BLaER1 (cell line): ENCODE measurements at regions not wholly inside any gene's neighbourhood (a gene's known extent, or its start where the extent isn't known, plus 50 kb on each side); places are given as distances from the start of the nearest gene placed in this dataset.
"Not testable (repeated sequence)": the region's sequence is repeated elsewhere in the genome, so short reads cannot be mapped to it uniquely, and the experiment has no call there.

Experiments used
- H3K27ac ChIP-seq: shearing (Covaris generic); formaldehyde crosslinking; 2 replicates; pipeline ENCODE4 v1.8.1; 2022
- H3K27me3 ChIP-seq: shearing (Covaris generic); formaldehyde crosslinking; 2 replicates; pipeline ENCODE4 v1.8.1; 2022
- H3K36me3 ChIP-seq: shearing (Covaris generic); formaldehyde crosslinking; 2 replicates; pipeline ENCODE4 v1.8.1; 2022
- H3K4me1 ChIP-seq: shearing (Covaris generic); formaldehyde crosslinking; 2 replicates; pipeline ENCODE4 v1.8.1; 2022
- H3K4me2 ChIP-seq: shearing (Covaris generic); formaldehyde crosslinking; 2 replicates; pipeline ENCODE4 v1.8.1; 2022
- H3K4me3 ChIP-seq: shearing (Covaris generic); formaldehyde crosslinking; 2 replicates; pipeline ENCODE4 v1.8.1; 2022
- H3K9ac ChIP-seq: shearing (Covaris generic); formaldehyde crosslinking; 2 replicates; pipeline ENCODE4 v1.8.1; 2022
- H3K9me3 ChIP-seq: shearing (Covaris generic); formaldehyde crosslinking; 2 replicates; pipeline ENCODE4 v1.8.1; 2022
- H4K20me1 ChIP-seq: shearing (Covaris generic); formaldehyde crosslinking; 2 replicates; pipeline ENCODE4 v1.8.1; 2022
- Cebpa-rat ChIP-seq: shearing (Covaris generic); IDR thresholded peaks from 2 replicates; pipeline ENCODE4 v1.8.1; 2022

- H3K36me3 ChIP-seq = no peaks in the 10 kb centered on the region
- peak overlapping the region; percentile 68 for H3K4me3 ChIP-seq
- peak overlapping the region; percentile 81 for H3K9ac ChIP-seq
- H3K27ac ChIP-seq = no peak overlapping the region
- H3K4me1 ChIP-seq = peaks cover 29% of the 10 kb centered on the region
- H3K9me3 ChIP-seq = no peaks in the 10 kb centered on the region
- peaks cover 41% of the 10 kb centered on the region for H3K27me3 ChIP-seq
- no peaks in the 10 kb centered on the region for H4K20me1 ChIP-seq
- peak overlapping the region; percentile 78 for H3K4me2 ChIP-seq
- TF ChIP-seq Cebpa-rat = no peak
Measured at GRCh38 chrX:52261125-52261462, 76.4 kb downstream of the MAGED4 start.

GRCh38 chrX:52261463-52262194, 76.9 kb downstream of the MAGED4 start:
- peak overlapping the region; percentile 68 for H3K4me3 ChIP-seq
- peak overlapping the region; percentile 78 for H3K4me2 ChIP-seq
- peaks cover 41% of the 10 kb centered on the region for H3K27me3 ChIP-seq
- no peak for TF ChIP-seq Cebpa-rat
- H3K9ac ChIP-seq = peak overlapping the region; percentile 81
- peak overlapping the region; percentile 91 for H3K27ac ChIP-seq
- H3K36me3 ChIP-seq = no peaks in the 10 kb centered on the region
- peaks cover 29% of the 10 kb centered on the region for H3K4me1 ChIP-seq
- no peaks in the 10 kb centered on the region for H3K9me3 ChIP-seq
- H4K20me1 ChIP-seq = no peaks in the 10 kb centered on the region

GRCh38 chrX:52262195-52262546, 77.5 kb downstream of the MAGED4 start:
- no peaks in the 10 kb centered on the region for H3K36me3 ChIP-seq
- H3K4me2 ChIP-seq = peak overlapping the region; percentile 78
- H3K27ac ChIP-seq = peak overlapping the region; percentile 91
- H3K4me3 ChIP-seq = peak overlapping the region; percentile 68
- H3K4me1 ChIP-seq = peaks cover 29% of the 10 kb centered on the region
- peaks cover 40% of the 10 kb centered on the region for H3K27me3 ChIP-seq
- peak overlapping the region; percentile 81 for H3K9ac ChIP-seq
- no peaks in the 10 kb centered on the region for H3K9me3 ChIP-seq
- no peaks in the 10 kb centered on the region for H4K20me1 ChIP-seq
- no peak for TF ChIP-seq Cebpa-rat

DNA sequence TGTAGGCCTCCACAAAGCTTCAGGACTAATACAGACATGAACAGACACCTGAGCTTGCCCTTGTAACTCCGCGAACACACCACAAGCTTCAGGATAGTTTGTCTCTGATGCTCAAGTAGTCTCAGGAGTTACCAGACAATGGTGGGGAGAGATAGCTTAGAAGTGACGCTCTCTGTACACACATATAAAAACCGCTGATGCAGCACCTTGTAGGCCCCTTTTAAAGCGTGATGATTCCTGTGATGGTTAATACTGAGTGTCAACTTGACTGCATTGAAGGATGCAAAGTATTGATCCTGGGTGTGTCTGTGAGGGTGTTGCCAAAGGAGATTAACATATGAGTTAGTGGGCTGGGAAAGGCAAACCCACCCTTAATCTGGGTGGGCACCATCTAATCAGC, 78.7 kb downstream of the MAGED4 start:
- no peaks in the 10 kb centered on the region for H4K20me1 ChIP-seq
- H3K4me1 ChIP-seq = peaks cover 29% of the 10 kb centered on the region
- no peak overlapping the region for H3K9ac ChIP-seq
- TF ChIP-seq Cebpa-rat = no peak
- H3K4me3 ChIP-seq = no peak overlapping the region
- peaks cover 36% of the 10 kb centered on the region for H3K27me3 ChIP-seq
- H3K36me3 ChIP-seq = no peaks in the 10 kb centered on the region
- no peak overlapping the region for H3K27ac ChIP-seq
- H3K9me3 ChIP-seq = no peaks in the 10 kb centered on the region
- no peak overlapping the region for H3K4me2 ChIP-seq

GRCh38 chrX:52265713-52266112, 81.0 kb downstream of the MAGED4 start:
- no peak overlapping the region for H3K9ac ChIP-seq
- TF ChIP-seq Cebpa-rat = no peak
- H3K36me3 ChIP-seq = no peaks in the 10 kb centered on the region
- H4K20me1 ChIP-seq = no peaks in the 10 kb centered on the region
- H3K4me1 ChIP-seq = peaks cover 12% of the 10 kb centered on the region
- no peak overlapping the region for H3K4me3 ChIP-seq
- H3K9me3 ChIP-seq = no peaks in the 10 kb centered on the region
- H3K27ac ChIP-seq = no peak overlapping the region
- peaks cover 43% of the 10 kb centered on the region for H3K27me3 ChIP-seq
- no peak overlapping the region for H3K4me2 ChIP-seq

DNA sequence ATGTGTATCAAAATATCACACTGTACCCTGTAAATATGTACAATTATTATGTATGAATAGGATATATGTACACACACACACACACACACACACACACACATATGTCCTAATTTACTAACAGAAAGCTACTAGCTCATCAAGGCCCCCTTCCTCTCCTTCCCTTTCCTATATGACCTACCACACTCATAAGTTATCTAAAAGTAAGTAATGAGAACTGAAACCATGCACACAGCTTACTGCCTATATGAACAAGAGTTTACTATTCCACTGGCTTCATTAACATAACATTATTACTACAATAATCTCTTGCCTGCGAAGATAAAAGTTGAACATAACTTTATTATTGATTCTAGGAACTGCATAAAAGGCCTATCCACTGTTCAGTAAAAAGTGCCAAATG, 83.8 kb downstream of the MAGED4 start:
- H3K27me3 ChIP-seq = peaks cover 64% of the 10 kb centered on the region
- H3K9ac ChIP-seq, H3K4me1 ChIP-seq, H3K9me3 ChIP-seq, H3K36me3 ChIP-seq, H3K27ac ChIP-seq, H4K20me1 ChIP-seq, H3K4me2 ChIP-seq, H3K4me3 ChIP-seq: not testable (repeated sequence)

DNA sequence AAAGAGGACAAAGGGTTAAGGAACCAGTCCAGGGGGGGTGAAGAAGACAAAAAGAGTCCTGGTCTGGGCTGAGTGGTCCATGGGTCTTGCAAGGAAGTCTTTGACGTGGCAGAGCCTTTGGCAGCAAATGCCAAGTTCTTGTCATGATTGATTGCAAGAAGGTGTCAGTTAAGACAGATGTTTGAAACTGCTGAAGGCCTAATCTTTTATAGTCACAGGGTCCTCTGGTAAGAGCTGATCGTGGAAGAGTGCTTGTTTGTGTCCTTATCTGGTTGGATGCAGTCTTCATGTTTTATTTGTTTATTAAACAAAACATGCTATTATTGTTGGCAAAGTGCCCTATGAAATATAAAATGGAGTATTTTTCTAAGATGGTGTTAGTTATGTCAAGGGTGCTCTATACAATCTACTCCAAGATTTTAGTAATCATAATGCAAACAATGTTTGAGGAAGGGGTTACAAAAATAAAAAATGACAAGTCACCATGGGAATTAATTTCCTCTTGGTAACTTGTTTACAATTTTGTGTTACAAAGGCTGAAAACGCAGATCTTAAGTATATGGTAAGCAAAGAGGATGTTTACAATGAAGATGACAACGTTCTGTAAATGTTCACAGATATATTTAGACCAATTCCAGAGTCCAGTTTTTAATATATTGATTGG, 85.9 kb downstream of the MAGED4 start:
- Histone ChIP-seq H3K9ac (no peak overlapping the region), H3K27me3 (peaks cover 64% of the 10 kb centered on the region), H3K36me3 (no peaks in the 10 kb centered on the region), H3K4me3 (no peak overlapping the region), H4K20me1 (no peaks in the 10 kb centered on the region), H3K4me1 (no peaks in the 10 kb centered on the region), H3K9me3 (no peaks in the 10 kb centered on the region), H3K4me2 (no peak overlapping the region), H3K27ac (no peak overlapping the region)
- no peak for TF ChIP-seq Cebpa-rat

DNA sequence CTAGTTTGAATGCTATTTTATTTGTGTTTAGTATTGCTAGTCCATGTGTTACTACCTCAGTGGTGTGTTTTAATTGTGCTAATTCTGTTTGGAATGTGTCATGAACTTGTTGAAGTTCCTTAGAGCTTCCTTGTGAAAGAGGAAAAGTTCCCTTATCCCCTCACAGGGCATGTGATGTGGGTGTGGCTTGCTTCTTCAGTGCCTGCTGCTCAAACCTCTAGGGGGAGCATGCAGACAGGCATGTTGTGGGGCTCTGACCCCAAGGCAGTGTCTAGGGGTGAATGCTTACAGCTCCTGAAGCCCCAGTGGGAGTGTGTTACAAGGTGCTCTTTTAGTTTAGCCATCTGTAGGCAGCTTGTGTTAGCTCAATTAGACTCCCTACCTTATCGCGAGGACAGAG, 86.5 kb downstream of the MAGED4 start:
- Histone ChIP-seq H4K20me1 (no peaks in the 10 kb centered on the region), H3K4me3 (no peak overlapping the region), H3K9me3 (no peaks in the 10 kb centered on the region)

GRCh38 chrX:52277666-52278065, 91.2 kb upstream of the XAGE2 start:
- H3K27me3 ChIP-seq = peaks cover 61% of the 10 kb centered on the region
- no peak overlapping the region for H3K4me3 ChIP-seq
- H3K4me2 ChIP-seq = no peak overlapping the region
- no peak overlapping the region for H3K9ac ChIP-seq
- no peak overlapping the region for H3K27ac ChIP-seq
- no peaks in the 10 kb centered on the region for H4K20me1 ChIP-seq
- H3K4me1 ChIP-seq = no peaks in the 10 kb centered on the region
- TF ChIP-seq Cebpa-rat = no peak
- H3K36me3 ChIP-seq = no peaks in the 10 kb centered on the region
- H3K9me3 ChIP-seq = peaks cover 16% of the 10 kb centered on the region

More for the DNA sequence above, 86.5 kb downstream of the MAGED4 start:
- Histone ChIP-seq H3K4me1 (no peaks in the 10 kb centered on the region), H3K36me3 (no peaks in the 10 kb centered on the region), H3K27ac (no peak overlapping the region), H3K9ac (no peak overlapping the region), H3K27me3 (peaks cover 60% of the 10 kb centered on the region), H3K4me2 (no peak overlapping the region)
- TF ChIP-seq Cebpa-rat = no peak

GRCh38 chrX:52280812-52281211, 88.0 kb upstream of the XAGE2 start:
- H3K9ac ChIP-seq = no peak overlapping the region
- no peaks in the 10 kb centered on the region for H3K4me1 ChIP-seq
- H3K27me3 ChIP-seq = peaks cover 62% of the 10 kb centered on the region
- no peaks in the 10 kb centered on the region for H4K20me1 ChIP-seq
- no peak for TF ChIP-seq Cebpa-rat
- no peak overlapping the region for H3K27ac ChIP-seq
- no peak overlapping the region for H3K4me2 ChIP-seq
- no peak overlapping the region for H3K4me3 ChIP-seq
- H3K9me3 ChIP-seq = peaks cover 16% of the 10 kb centered on the region
- no peaks in the 10 kb centered on the region for H3K36me3 ChIP-seq

DNA sequence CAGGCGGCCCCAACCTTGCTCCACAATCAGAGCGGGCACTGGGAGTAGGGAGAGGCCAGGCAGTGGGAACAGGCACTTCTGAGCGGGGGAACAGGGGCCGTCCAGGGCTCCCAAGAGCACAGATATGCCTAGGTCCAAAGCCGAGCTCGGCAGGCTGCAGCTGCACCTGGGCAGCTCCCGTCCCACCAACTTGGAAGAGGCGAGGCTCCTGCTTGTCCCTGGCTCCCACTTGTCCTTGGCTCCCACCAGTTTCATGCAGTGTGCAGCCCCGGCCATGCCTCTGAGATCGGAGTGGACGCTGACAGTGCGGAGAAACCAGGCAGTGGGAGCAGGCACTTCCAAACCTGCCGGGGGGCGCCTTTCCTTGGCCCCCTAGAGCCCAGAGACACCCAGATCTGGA, 84.0 kb upstream of the XAGE2 start:
- Histone ChIP-seq H3K9me3 (peaks cover 37% of the 10 kb centered on the region), H3K4me1 (no peaks in the 10 kb centered on the region), H3K27ac (no peak overlapping the region), H3K27me3 (peaks cover 57% of the 10 kb centered on the region), H4K20me1 (no peaks in the 10 kb centered on the region), H3K4me2 (no peak overlapping the region), H3K9ac (no peak overlapping the region), H3K36me3 (no peaks in the 10 kb centered on the region), H3K4me3 (no peak overlapping the region)
- no peak for TF ChIP-seq Cebpa-rat

GRCh38 chrX:52298968-52299367, 69.9 kb upstream of the XAGE2 start:
- not testable (repeated sequence) for H3K4me1 ChIP-seq

GRCh38 chrX:52308532-52308931, 60.3 kb upstream of the XAGE2 start:
- not testable (repeated sequence) for H3K9ac ChIP-seq, H3K4me2 ChIP-seq, H3K4me3 ChIP-seq, H3K27ac ChIP-seq, H3K9me3 ChIP-seq, H4K20me1 ChIP-seq, H3K36me3 ChIP-seq, H3K4me1 ChIP-seq
- peaks cover 42% of the 10 kb centered on the region for H3K27me3 ChIP-seq

More at GRCh38 chrX:52298968-52299367, 69.9 kb upstream of the XAGE2 start:
- not testable (repeated sequence) for H3K4me2 ChIP-seq, H3K9me3 ChIP-seq, H3K27ac ChIP-seq, H3K9ac ChIP-seq, H4K20me1 ChIP-seq, H3K36me3 ChIP-seq, H3K4me3 ChIP-seq
- H3K27me3 ChIP-seq = peaks cover 56% of the 10 kb centered on the region
